HG03064 (cell line): ENCODE measurements at regions not wholly inside any gene's neighbourhood (a gene's known extent, or its start where the extent isn't known, plus 50 kb on each side); places are given as distances from the start of the nearest gene placed in this dataset.

ENCODE experiments used
- ATAC-seq: cut with Tn5 transposase; IDR thresholded peaks from one replicate; pipeline ENCODE4 v1.9.1; 2021; ENCODE audit warnings: low read depth; ENCODE audit not compliant: unreplicated experiment

GRCh38 chr1:219805191-219805590, 123.2 kb downstream of the SLC30A10 start:
- ATAC-seq: no peak

- ATAC-seq: no peak
Measured at GRCh38 chr1:219801156-219801820, 127.1 kb downstream of the SLC30A10 start.

GRCh38 chr1:219798283-219799030, 129.9 kb downstream of the SLC30A10 start:
- no peak for ATAC-seq

DNA sequence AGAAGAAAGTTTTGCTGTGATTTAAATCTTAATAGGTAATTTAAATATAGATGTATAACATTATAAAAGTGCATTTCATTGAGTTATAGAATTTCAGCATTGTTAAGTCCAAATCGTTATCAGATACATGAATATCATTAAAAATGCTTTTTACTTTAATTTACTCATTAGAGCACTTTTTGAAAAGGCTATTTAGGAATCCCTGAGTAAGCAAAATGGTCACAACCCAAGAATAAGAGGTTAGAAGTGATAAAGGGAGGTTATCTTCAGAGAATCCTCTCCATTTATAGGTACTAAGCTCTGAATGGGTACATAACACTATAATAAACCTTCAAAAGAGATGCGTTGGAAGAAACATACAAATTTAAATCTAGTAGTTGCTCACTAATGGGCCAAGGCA, 130.7 kb downstream of the SLC30A10 start:
- ATAC-seq: no peak

DNA sequence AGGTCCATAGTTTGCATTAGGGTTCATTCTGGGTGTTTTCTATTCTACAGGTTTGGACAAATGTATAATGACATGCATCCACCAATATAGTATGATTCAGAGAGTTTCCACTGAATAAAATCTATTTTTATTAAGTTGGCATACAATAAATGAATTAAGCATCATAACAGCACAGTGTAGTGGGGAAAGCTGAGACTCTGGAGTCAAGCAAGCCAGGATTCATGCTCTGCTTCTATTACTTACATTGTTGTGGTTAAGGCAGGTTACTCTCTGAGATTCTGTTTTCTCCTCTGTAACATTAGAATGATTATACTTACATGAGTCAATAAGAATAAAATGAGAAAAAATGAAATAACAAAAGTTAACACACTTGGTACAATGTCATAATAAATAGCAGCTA, 131.3 kb downstream of the SLC30A10 start:
- ATAC-seq: no peak

DNA sequence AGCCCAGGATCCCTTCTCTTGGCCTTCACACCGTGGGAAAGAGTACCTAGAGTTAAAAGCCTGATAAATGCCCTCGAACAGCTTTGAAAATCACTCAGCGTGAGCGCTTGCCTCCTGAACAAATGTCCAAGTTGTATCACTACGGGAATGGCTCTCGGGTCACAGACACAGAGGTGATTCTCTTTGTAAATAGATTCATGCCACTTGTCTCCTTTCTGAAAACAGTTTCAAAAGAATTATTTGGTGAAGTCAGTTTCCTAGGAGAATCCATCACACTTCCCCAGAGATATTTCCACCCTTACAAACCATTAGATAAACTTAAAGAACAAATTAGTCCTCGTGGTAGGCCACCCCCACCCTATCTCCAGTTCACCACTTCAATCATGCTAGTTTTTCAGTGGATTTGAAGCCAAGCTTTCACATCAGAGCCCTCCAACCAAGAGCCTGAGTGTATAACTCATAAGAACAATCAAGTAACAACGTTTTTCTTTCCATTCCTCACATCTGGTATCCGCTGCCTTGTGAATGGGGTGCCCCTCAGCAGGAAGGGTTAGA, 132.9 kb downstream of the SLC30A10 start:
- no peak for ATAC-seq

DNA sequence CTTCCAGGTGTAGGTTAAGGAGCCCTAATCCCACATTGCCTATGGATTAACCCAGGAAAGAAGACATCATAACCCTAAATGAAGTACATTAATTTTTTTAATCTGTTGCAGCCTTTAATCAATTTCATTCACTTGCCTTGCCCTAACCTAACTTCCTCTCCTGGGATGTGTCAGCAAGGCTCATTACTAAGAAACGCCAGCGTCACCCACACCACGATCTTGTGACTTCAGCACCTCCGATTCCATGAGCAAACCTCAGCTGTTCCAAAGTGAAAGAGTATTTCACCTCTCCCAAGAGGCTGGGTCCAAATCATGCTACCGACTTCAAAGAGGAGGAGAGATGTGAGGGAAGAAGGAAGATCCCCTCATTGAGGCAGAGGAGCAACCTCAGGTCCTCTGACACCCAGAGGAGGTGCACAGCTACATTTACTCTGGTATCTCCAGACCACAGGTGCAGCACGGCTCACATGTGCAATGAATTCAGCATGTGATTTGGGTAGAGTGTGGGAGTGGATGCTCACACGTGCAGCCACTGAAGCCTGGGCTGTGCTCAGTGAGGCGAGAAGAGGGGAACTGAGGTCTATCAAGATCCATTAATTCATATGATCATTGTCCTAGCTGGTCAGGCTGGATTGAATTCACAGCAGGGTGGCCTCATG, 134.1 kb downstream of the SLC30A10 start:
- ATAC-seq: no peak

DNA sequence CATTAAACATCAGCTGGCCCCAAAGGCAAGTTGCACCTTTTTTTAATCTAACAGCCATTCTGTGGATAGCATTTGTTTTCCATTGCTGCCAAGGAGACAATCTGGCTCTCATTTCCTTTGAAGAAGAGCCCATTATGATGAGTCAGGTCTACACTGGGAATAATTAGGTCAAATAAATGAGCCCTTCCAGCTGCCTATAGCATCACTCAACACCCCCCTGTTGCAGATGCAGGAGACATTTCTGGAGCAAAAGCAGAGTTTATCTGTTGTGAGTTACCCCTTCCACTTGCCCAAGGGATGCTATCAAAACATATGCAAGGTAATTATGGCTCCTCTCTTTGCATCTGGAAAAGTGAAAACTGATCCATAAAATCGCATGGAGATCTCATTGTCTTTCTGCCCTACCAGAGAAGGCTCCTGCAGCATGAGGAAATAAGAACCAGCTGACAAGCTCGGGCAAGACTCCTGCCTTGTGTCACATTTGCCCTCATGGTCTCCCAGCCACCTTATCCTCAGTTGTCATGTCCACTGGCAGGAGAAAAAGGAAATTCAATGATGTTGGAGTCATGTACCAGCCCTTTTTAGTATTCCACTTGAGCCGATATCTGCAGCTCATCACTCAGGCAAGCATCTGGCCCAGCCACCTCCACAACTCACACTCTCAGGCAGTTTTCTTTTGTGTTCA, 135.9 kb downstream of the SLC30A10 start:
- no peak for ATAC-seq

- no peak for ATAC-seq
Measured at GRCh38 chr1:219791766-219792165, 136.6 kb downstream of the SLC30A10 start.

DNA sequence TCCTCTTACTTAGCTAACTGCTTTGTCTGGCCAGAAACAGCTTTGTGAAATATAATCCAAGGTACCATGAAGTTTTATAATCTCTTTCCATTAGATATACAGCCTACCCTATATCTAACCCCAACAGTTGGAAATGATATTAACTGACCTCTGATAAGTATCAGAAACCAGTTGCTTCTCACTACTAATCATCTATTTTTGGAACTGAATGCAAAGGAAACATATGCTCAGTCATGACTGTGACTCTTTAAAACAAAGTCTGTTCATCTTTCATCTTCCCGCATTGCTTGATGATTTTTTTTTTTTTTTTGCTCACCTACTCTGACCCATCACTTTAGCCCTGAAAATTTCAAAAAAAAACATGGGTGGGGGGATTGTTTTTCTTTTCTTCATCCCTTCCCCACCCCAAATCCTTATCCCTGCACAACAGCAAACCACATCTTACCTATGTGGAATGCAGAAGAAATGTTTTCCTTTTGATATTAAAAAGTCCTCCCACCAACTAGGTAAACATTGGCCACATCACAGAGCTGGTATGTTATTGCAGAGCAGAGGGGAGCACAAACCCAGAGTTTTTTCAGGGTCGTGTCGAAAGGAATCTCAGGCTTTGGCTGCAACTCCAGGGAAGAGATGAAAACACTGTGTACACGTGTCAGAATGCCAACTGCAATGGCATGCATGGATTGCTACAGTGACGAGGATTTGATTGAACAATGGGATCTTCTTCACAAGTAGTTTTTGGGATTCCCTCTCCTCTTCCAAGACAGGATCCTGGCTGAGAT, 137.3 kb downstream of the SLC30A10 start:
- ATAC-seq: no peak

GRCh38 chr1:219788700-219789099, 139.7 kb downstream of the SLC30A10 start:
- ATAC-seq: no peak

GRCh38 chr1:219788091-219788490, 140.3 kb downstream of the SLC30A10 start:
- no peak for ATAC-seq

DNA sequence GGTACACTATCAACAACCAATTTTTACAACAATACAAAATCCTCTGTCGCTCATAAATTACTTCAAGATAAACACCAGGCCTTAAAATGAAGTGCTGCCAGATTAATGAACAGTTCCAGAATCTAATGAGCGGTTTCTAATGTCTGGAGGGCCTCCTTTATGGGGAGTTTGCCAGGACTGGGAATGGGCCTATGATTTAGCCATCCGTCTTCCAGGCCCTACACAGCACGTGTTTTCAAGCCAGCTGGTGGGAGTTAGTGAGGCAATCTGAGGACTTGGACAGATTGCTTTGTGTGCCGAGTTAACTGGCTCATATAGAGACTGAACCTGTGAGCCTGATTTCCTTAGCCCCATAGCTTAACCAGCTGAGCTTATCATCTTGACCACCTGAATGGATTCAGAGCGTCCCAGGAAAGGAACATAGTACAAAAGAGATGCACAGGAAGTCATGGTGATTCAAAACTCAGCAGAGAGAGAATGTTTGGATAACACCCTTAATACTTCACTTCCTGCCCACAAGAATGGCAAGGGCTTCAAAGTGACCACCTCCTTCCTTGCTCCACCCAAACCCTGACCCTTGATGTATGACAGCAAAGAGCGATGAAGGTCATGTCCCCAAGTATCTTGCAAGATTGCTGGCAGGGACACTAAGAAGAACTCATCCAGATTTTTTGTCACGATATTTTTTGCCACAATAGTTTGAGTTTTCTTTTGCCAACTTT, 143.5 kb downstream of the SLC30A10 start:
- ATAC-seq: no peak

GRCh38 chr1:219783605-219784235, 144.6 kb downstream of the SLC30A10 start:
- no peak for ATAC-seq

DNA sequence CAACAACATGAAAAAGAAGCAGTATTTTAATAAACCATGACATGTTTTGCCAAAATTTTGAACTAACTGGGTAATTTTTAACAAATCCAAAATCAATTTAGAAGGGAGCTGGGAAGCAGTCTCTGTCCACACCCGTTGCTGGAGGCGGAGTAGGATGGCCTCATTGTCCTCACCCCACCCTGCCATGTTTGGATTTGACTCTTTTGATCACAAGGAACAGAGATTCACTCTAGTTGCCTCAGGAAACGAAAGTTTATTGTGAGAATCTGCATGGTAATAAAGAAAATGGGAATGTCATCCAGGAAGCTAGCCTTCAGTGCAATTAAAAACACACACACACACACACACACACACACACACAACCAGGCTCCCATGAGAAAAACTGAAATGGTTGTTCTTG, 145.4 kb downstream of the SLC30A10 start:
- ATAC-seq: no peak

GRCh38 chr1:219782311-219782710, 146.0 kb downstream of the SLC30A10 start:
- no peak for ATAC-seq

GRCh38 chr1:219781491-219781890, 146.9 kb downstream of the SLC30A10 start:
- ATAC-seq: no peak

GRCh38 chr1:219778793-219779369, 149.5 kb downstream of the SLC30A10 start:
- ATAC-seq: no peak

DNA sequence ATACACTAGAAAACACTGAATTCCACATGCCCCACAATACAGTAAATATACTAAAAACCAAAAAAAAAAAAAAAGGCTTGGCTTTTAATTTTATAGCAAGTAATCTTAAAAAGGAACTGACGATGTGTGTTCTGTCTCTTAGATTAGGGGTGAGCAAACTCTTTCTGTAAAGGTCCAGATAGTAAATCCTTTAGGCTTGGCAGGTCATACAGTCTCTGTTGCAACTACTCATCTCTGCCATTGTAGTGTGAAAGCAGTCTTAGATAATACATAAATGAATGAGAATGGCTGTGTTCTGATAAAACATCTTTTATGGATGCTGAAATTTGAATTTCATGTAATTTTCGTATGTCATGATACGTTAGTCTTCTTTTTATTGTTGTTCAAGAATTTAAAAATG, 150.2 kb downstream of the SLC30A10 start:
- ATAC-seq: no peak
